IMR-90 (cell line): ENCODE measurements at regions not wholly inside any gene's neighbourhood (a gene's known extent, or its start where the extent isn't known, plus 50 kb on each side); places are given as distances from the start of the nearest gene placed in this dataset.

ENCODE experiments used
- ATAC-seq: fragments of 200-7000 bp; cut with Tn5 transposase; 2 replicates; pipeline ENCODE4 v1.9.1; 2020; ENCODE audit warnings: low read depth, mild to moderate bottlenecking, moderate library complexity
- BruUV-seq: library from RNA; stranded (reverse); fragments of 400-500 nt; replicated peaks from 2 replicates; lab custom pipeline; 2021; lab: Mats Ljungman, UMichigan
- CTCF ChIA-PET: fragments of 300-600 bp; formaldehyde crosslinking; extraction: SDS; loops from one replicate; lab custom pipeline; 2021; ENCODE audit warnings: antibody characterized with exemption; lab: Yijun Ruan, JAX
- POLR2A ChIA-PET: fragments of 300-600 bp; sonication (Branson Sonifier 250); formaldehyde crosslinking; loops from one replicate; lab custom pipeline; 2022; ENCODE audit warnings: antibody characterized with exemption; ENCODE audit not compliant: unreplicated experiment; lab: Charles Lee
- DNase-seq: peaks from one replicate; pipeline ENCODE4 v3.0.0; 2013
- H2AFZ ChIP-seq: replicated peaks from 2 replicates; pipeline ENCODE3; 2013; ENCODE audit warnings: low read length, mild to moderate bottlenecking; ENCODE audit not compliant: poor library complexity
- H2AK5ac ChIP-seq: 2 replicates; pipeline ENCODE4 v1.6.1; 2013; ENCODE audit warnings: low read depth, low read length, inconsistent platforms
- H2AK9ac ChIP-seq: replicated peaks from 2 replicates; pipeline ENCODE3; 2013; ENCODE audit warnings: mild to moderate bottlenecking, low read depth, low read length, moderate library complexity; ENCODE audit not compliant: poor library complexity
- H2BK120ac ChIP-seq: 2 replicates; pipeline ENCODE4 v1.6.1; 2013; ENCODE audit warnings: low read depth, low read length, inconsistent platforms
- H2BK15ac ChIP-seq: 3 replicates; pipeline ENCODE4 v1.6.1; 2013; ENCODE audit warnings: low read depth, low read length, inconsistent platforms
- H2BK20ac ChIP-seq: 2 replicates; pipeline ENCODE4 v1.6.1; 2013; ENCODE audit warnings: low read depth, mild to moderate bottlenecking, inconsistent platforms, low read length, moderate library complexity
- H2BK5ac ChIP-seq: 2 replicates; pipeline ENCODE4 v1.6.1; 2013; ENCODE audit warnings: mild to moderate bottlenecking, low read depth, low read length, inconsistent platforms; ENCODE audit not compliant: poor library complexity, severe bottlenecking
- H3K14ac ChIP-seq: replicated peaks from 2 replicates; pipeline ENCODE4 v1.6.1; 2013; ENCODE audit warnings: low read depth, low read length, inconsistent platforms
- H3K18ac ChIP-seq: 2 replicates; pipeline ENCODE4 v1.6.1; 2013; ENCODE audit warnings: low read depth, low read length, control low read depth
- H3K23ac ChIP-seq: 2 replicates; pipeline ENCODE4 v1.6.1; 2013; ENCODE audit warnings: low read depth, low read length, inconsistent platforms
- H3K27ac ChIP-seq: 2 replicates; pipeline ENCODE4 v1.5.1; 2013; ENCODE audit warnings: mild to moderate bottlenecking, control low read depth, low read length; ENCODE audit not compliant: insufficient read depth
- H3K27me3 ChIP-seq: 2 replicates; pipeline ENCODE4 v1.6.1; 2013; ENCODE audit warnings: low read length; ENCODE audit not compliant: control insufficient read depth, insufficient read depth
- H3K36me3 ChIP-seq: 2 replicates; pipeline ENCODE4 v1.6.1; 2013; ENCODE audit warnings: low read length, mixed read lengths; ENCODE audit not compliant: control insufficient read depth, insufficient read depth
- H3K4ac ChIP-seq: 2 replicates; pipeline ENCODE4 v1.6.1; 2013; ENCODE audit warnings: low read depth, low read length, inconsistent platforms
- H3K4me1 ChIP-seq: 2 replicates; pipeline ENCODE4 v1.6.1; 2013; ENCODE audit warnings: low read length, mixed read lengths; ENCODE audit not compliant: control insufficient read depth, insufficient read depth
- H3K4me2 ChIP-seq: 2 replicates; pipeline ENCODE4 v1.6.1; 2013; ENCODE audit warnings: low read depth, mild to moderate bottlenecking, control low read depth, low read length, moderate library complexity
- H3K4me3 ChIP-seq: 2 replicates; pipeline ENCODE4 v1.5.1; 2013; ENCODE audit warnings: low read depth, mild to moderate bottlenecking, control low read depth, low read length, moderate library complexity; ENCODE audit not compliant: insufficient read depth
- H3K56ac ChIP-seq: 2 replicates; pipeline ENCODE4 v1.6.1; 2013; ENCODE audit warnings: low read length, inconsistent platforms; ENCODE audit not compliant: insufficient read depth; ENCODE audit errors: extremely low read depth
- H3K79me1 ChIP-seq, 2 experiments: 2 replicates each; pipeline ENCODE4 v1.6.1; 2013; ENCODE audit warnings: low read length in 2 of 2, inconsistent platforms in 1 of 2, low read depth in 1 of 2
- H3K9ac ChIP-seq: 2 replicates; pipeline ENCODE4 v1.6.1; 2013; ENCODE audit warnings: low read depth, low read length, control low read depth
- H3K9me1 ChIP-seq: 2 replicates; pipeline ENCODE4 v1.6.1; 2013; ENCODE audit warnings: low read length, inconsistent platforms; ENCODE audit not compliant: insufficient read depth
- H3K9me3 ChIP-seq: 2 replicates; pipeline ENCODE4 v1.6.1; 2013; ENCODE audit warnings: low read length; ENCODE audit not compliant: control insufficient read depth, insufficient read depth
- H4K20me1 ChIP-seq: 2 replicates; pipeline ENCODE4 v1.6.1; 2013; ENCODE audit warnings: low read length, inconsistent platforms; ENCODE audit not compliant: insufficient read depth
- H4K5ac ChIP-seq: 2 replicates; pipeline ENCODE4 v1.6.1; 2013; ENCODE audit warnings: mild to moderate bottlenecking, low read depth, low read length, control low read depth
- H4K8ac ChIP-seq, 2 experiments: 2 replicates each; pipeline ENCODE4 v1.6.1; 2013; ENCODE audit warnings: low read depth in 2 of 2, low read length in 2 of 2, control low read depth in 1 of 2, inconsistent platforms in 1 of 2
- H4K91ac ChIP-seq: 2 replicates; pipeline ENCODE4 v1.6.1; 2013; ENCODE audit warnings: low read depth, low read length, inconsistent platforms; ENCODE audit not compliant: insufficient read depth
- BHLHE40 ChIP-seq: fragments of 150-350 bp; IDR thresholded peaks from 2 replicates; pipeline ENCODE4 v1.6.1; 2016; ENCODE audit warnings: mild to moderate bottlenecking, low read depth, low read length
- MAFK ChIP-seq: IDR thresholded peaks from 2 replicates; pipeline ENCODE4 v1.6.1; 2012; ENCODE audit warnings: low read depth, low read length, improper control_type of control experiment
- MAZ ChIP-seq: IDR thresholded peaks from 2 replicates; pipeline ENCODE4 v1.6.1; 2012; ENCODE audit warnings: low read depth, mild to moderate bottlenecking, low read length, improper control_type of control experiment, moderate library complexity, borderline replicate concordance
- POLR2A ChIP-seq: IDR thresholded peaks from 2 replicates; pipeline ENCODE4 v1.6.1; 2012; ENCODE audit warnings: mild to moderate bottlenecking, low read depth, low read length
- RCOR1 ChIP-seq: IDR thresholded peaks from 2 replicates; pipeline ENCODE4 v1.6.1; 2012; ENCODE audit warnings: mild to moderate bottlenecking, low read length, improper control_type of control experiment; ENCODE audit not compliant: insufficient replicate concordance
- SMC3 ChIP-seq: fragments of 150-350 bp; IDR thresholded peaks from 2 replicates; pipeline ENCODE4 v1.6.1; 2016; ENCODE audit warnings: low read depth, mild to moderate bottlenecking, antibody characterized with exemption, low read length, moderate library complexity
- WGBS, 2 experiments: methylation state at CpG; one replicate each; pipeline versions ENCODE4 v1.1.5 to v1.1.7; 2013; ENCODE audit warnings: missing lambda C conversion rate in 2 of 2; ENCODE audit not compliant: insufficient read length in 1 of 2; ENCODE audit errors: extremely low coverage in 2 of 2; 5-methylcytosine and 5-hydroxymethylcytosine counted together
- dilution Hi-C: fragments of 300-500 bp; cut with HindIII; formaldehyde crosslinking; loops from one replicate; pipeline ENCODE4 v1.14.3; 2018; ENCODE audit warnings: low sequenced_read_pairs; ENCODE audit not compliant: unreplicated experiment
- in situ Hi-C: fragments of 300-500 bp; cut with MboI; formaldehyde crosslinking; loops from 3 replicates; pipeline ENCODE4 v1.14.3; 2019; ENCODE audit warnings: low sequenced_read_pairs, inconsistent platforms, mixed read lengths
- intact Hi-C: fragments of 100-400 bp; cut with micrococcal nuclease; formaldehyde crosslinking; loops from 2 replicates; pipeline ENCODE4 v1.10.0; 2022

- no TSS peak for BruUV-seq
- no peak overlapping the region for H3K27ac ChIP-seq
- ChIA-PET CTCF (no interaction called here), POLR2A (no interaction called here)
- no peak overlapping the region for H3K23ac ChIP-seq
- dilution Hi-C loops = no loop called here
- no peaks in the 10 kb centered on the region for H3K4me1 ChIP-seq
- H3K4me2 ChIP-seq = no peak overlapping the region
- intact Hi-C loops = no loop called here
- H2AFZ ChIP-seq = no peak overlapping the region
- TF ChIP-seq RCOR1 (no peak), MAFK (no peak), MAZ (no peak), SMC3 (no peak), POLR2A (no peak), BHLHE40 (no peak)
- H4K91ac ChIP-seq = no peak overlapping the region
- H3K36me3 ChIP-seq = no peaks in the 10 kb centered on the region
- WGBS, 2 experiments = no CpG with 5 or more reads among the region's 10 CpGs
- H3K4ac ChIP-seq = no peak overlapping the region
- H4K5ac ChIP-seq = no peak overlapping the region
- H3K27me3 ChIP-seq = no peaks in the 10 kb centered on the region
- in situ Hi-C loops = no loop called here
- no peak overlapping the region for H3K56ac ChIP-seq
- H2BK120ac ChIP-seq = no peak overlapping the region
- DNase-seq (no peak), ATAC-seq (no peak)
- H2BK20ac ChIP-seq = no peak overlapping the region
- H3K18ac ChIP-seq = no peak overlapping the region
- H2AK9ac ChIP-seq = no peak overlapping the region
- no peak overlapping the region for H2BK15ac ChIP-seq
- H3K9me3 ChIP-seq = peaks cover 51% of the 10 kb centered on the region
- no peak overlapping the region for H3K9ac ChIP-seq
- H2BK5ac ChIP-seq = no peak overlapping the region
- no peak overlapping the region for H3K4me3 ChIP-seq
- no peaks in the 10 kb centered on the region for H3K79me1 ChIP-seq
- H3K14ac ChIP-seq = no peak overlapping the region
- no peaks in the 10 kb centered on the region for H4K20me1 ChIP-seq
- H2AK5ac ChIP-seq = no peak overlapping the region
- H3K9me1 ChIP-seq = no peaks in the 10 kb centered on the region
- H4K8ac ChIP-seq = no peak overlapping the region
These were observed 149.5 kb upstream of the SALL3 start for GRCh38 chr18:78830161-78830560.
